B cell (primary cell): ENCODE measurements at regions not wholly inside any gene's neighbourhood (a gene's known extent, or its start where the extent isn't known, plus 50 kb on each side); places are given as distances from the start of the nearest gene placed in this dataset.

ENCODE experiments used
- ATAC-seq: fragments of 200-7000 bp; cut with Tn5 transposase; one replicate; pipeline ENCODE4 v1.10.0; 2021; ENCODE audit warnings: low read depth, mild to moderate bottlenecking, moderate number of reproducible peaks, moderate library complexity
- CTCF ChIA-PET: fragments of 350-600 bp; sonication (Branson Sonifier 250); formaldehyde crosslinking; loops from one replicate; lab custom pipeline; 2021; ENCODE audit warnings: antibody characterized with exemption, inconsistent platforms; lab: Charles Lee
- POLR2A ChIA-PET: fragments of 350-600 bp; sonication (Branson Sonifier 250); formaldehyde crosslinking; loops from one replicate; lab custom pipeline; 2021; ENCODE audit warnings: antibody characterized with exemption; lab: Charles Lee
- DNase-seq: peaks from one replicate; pipeline ENCODE4 v3.0.0; 2013
- H2AFZ ChIP-seq: 2 replicates; pipeline ENCODE4 v1.6.1; 2012; ENCODE audit warnings: mild to moderate bottlenecking, low read depth, low read length; ENCODE audit not compliant: insufficient read depth, poor library complexity, severe bottlenecking
- H3K27ac ChIP-seq, 2 donors: 1 replicate in 1 of 2; 2 replicates in 1 of 2; pipeline ENCODE4 v1.5.1; 2012 to 2013; ENCODE audit warnings: low read length in 2 of 2, mild to moderate bottlenecking in 2 of 2, moderate library complexity in 1 of 2
- H3K27me3 ChIP-seq, 4 experiments: fragments of 200-600 bp in 1 of 4; sonication (generic) in 1 of 4; replicated peaks in 1 of 4; 1 replicate in 2 of 4; 2 replicates in 2 of 4; pipeline versions ENCODE4 v1.6.1 to v1.7.0; 2013 to 2016; ENCODE audit warnings: low read length in 3 of 4, mild to moderate bottlenecking in 2 of 4, mixed read lengths in 1 of 4, moderate library complexity in 1 of 4; ENCODE audit not compliant: insufficient read depth in 4 of 4, control insufficient read depth in 3 of 4; ENCODE audit errors: control extremely low read depth in 1 of 4
- H3K36me3 ChIP-seq, 2 experiments: replicated peaks in 1 of 2; 1 replicate in 1 of 2; 2 replicates in 1 of 2; pipeline versions ENCODE4 v1.6.1 to v1.7.1; 2013; ENCODE audit warnings: low read length in 1 of 2; ENCODE audit not compliant: insufficient read depth in 2 of 2, control insufficient read depth in 1 of 2; ENCODE audit errors: control extremely low read depth in 1 of 2, extremely low read depth in 1 of 2
- H3K4me1 ChIP-seq, 2 donors: fragments of 200-600 bp in 1 of 2; sonication (generic) in 1 of 2; 1 replicate in 1 of 2; 2 replicates in 1 of 2; pipeline versions ENCODE4 v1.5.1 to v1.6.1; 2013 to 2017; ENCODE audit warnings: low read length in 2 of 2; ENCODE audit not compliant: control insufficient read depth in 2 of 2, insufficient read depth in 2 of 2
- H3K4me2 ChIP-seq: replicated peaks from 2 replicates; pipeline ENCODE3; 2012; ENCODE audit warnings: mild to moderate bottlenecking, low read depth, low read length; ENCODE audit not compliant: poor library complexity, severe bottlenecking
- H3K4me3 ChIP-seq, 5 experiments: fragments of 200-600 bp in 1 of 5; sonication (generic) in 1 of 5; 1 replicate in 3 of 5; 2 replicates in 2 of 5; pipeline versions ENCODE4 v1.5.1 to v1.7.0; 2011 to 2016; ENCODE audit warnings: low read length in 4 of 5, mild to moderate bottlenecking in 4 of 5, low read depth in 2 of 5, control low read depth in 1 of 5, moderate library complexity in 1 of 5; ENCODE audit not compliant: insufficient read depth in 1 of 5; ENCODE audit errors: control extremely low read depth in 1 of 5, extremely low read depth in 1 of 5
- H3K79me2 ChIP-seq: fragments of 200-600 bp; sonication (generic); one replicate; pipeline ENCODE4 v1.6.0; 2016; ENCODE audit warnings: low read length; ENCODE audit not compliant: control insufficient read depth, insufficient read depth
- H3K9ac ChIP-seq: fragments of 200-600 bp; sonication (generic); 2 replicates; pipeline ENCODE4 v1.6.1; 2017; ENCODE audit warnings: mild to moderate bottlenecking, low read length, moderate library complexity
- H3K9me3 ChIP-seq, 3 donors: one replicate each; pipeline versions ENCODE4 v1.6.1 to v1.7.1; 2013; ENCODE audit warnings: low read length in 2 of 3; ENCODE audit not compliant: control insufficient read depth in 2 of 3, insufficient read depth in 1 of 3; ENCODE audit errors: control extremely low read depth in 1 of 3
- H4K20me1 ChIP-seq: 2 replicates; pipeline ENCODE4 v1.6.0; 2012; ENCODE audit warnings: mild to moderate bottlenecking, low read length; ENCODE audit not compliant: insufficient read depth, control insufficient read depth, poor library complexity, severe bottlenecking
- H3K27ac Mint-ChIP-seq: one replicate; pipeline ENCODE4 v1.8.0; 2021; ENCODE audit warnings: mixed read lengths
- H3K27me3 Mint-ChIP-seq: one replicate; pipeline ENCODE4 v1.8.0; 2021; ENCODE audit warnings: mixed read lengths
- H3K4me1 Mint-ChIP-seq: one replicate; pipeline ENCODE4 v1.8.0; 2021; ENCODE audit warnings: mixed read lengths
- H3K4me3 Mint-ChIP-seq: one replicate; pipeline ENCODE4 v1.8.0; 2021; ENCODE audit warnings: mixed read lengths
- H3K9me3 Mint-ChIP-seq: one replicate; pipeline ENCODE4 v1.8.0; 2022; ENCODE audit warnings: mixed read lengths; ENCODE audit not compliant: insufficient read depth
- EZH2 ChIP-seq: IDR thresholded peaks from 2 replicates; pipeline ENCODE4 v1.6.1; 2012; ENCODE audit warnings: borderline replicate concordance, low read depth, mild to moderate bottlenecking, moderate library complexity, low read length; ENCODE audit not compliant: insufficient read depth, poor library complexity, severe bottlenecking
- WGBS: methylation state at CpG from one replicate; pipeline ENCODE4 v1.1.5; 2013; ENCODE audit warnings: missing lambda C conversion rate; ENCODE audit not compliant: insufficient coverage; 5-methylcytosine and 5-hydroxymethylcytosine counted together
- intact Hi-C: fragments of 100-400 bp; cut with micrococcal nuclease; formaldehyde crosslinking; loops from one replicate; pipeline ENCODE4 v1.10.0; 2022
- TF ChIP-seq, protein P1 (sequence below): fragments of 200-600 bp; IDR thresholded peaks from one replicate; pipeline ENCODE4 v1.8.0; 2022; ENCODE audit warnings: antibody characterized with exemption, mild to moderate bottlenecking

DNA sequence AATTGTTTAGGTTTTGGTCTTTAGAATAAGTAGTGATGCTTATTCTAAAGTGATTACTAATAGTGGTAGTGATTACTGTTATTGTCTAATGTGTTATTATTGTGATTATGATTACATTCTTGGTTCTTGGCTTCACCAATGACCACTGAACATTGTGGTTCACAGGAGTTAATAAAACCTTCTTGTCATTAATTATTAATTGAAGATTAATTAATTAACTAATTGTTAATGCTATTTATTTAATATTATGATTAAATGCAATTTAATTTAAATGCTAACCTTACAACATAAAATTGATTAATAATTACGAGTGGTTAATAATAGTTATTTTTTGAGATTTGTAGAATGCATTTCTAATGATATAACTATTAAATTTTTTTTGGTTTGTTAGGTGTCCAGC lies 747.7 kb upstream of the POM121L12 start:
- H3K27ac Mint-ChIP-seq = no peak overlapping the region
- Histone ChIP-seq H3K9me3 (no peaks in the 10 kb centered on the region), H3K27me3 (no peaks in the 10 kb centered on the region), H3K79me2 (no peaks in the 10 kb centered on the region), H3K4me3 (no peak overlapping the region), H4K20me1 (no peaks in the 10 kb centered on the region), H2AFZ (no peak overlapping the region), H3K36me3 (no peaks in the 10 kb centered on the region), H3K9ac (no peak overlapping the region), H3K4me1 (no peaks in the 10 kb centered on the region), H3K27ac (no peak overlapping the region), H3K4me2 (no peak overlapping the region)
- TF ChIP-seq, protein P1, sequence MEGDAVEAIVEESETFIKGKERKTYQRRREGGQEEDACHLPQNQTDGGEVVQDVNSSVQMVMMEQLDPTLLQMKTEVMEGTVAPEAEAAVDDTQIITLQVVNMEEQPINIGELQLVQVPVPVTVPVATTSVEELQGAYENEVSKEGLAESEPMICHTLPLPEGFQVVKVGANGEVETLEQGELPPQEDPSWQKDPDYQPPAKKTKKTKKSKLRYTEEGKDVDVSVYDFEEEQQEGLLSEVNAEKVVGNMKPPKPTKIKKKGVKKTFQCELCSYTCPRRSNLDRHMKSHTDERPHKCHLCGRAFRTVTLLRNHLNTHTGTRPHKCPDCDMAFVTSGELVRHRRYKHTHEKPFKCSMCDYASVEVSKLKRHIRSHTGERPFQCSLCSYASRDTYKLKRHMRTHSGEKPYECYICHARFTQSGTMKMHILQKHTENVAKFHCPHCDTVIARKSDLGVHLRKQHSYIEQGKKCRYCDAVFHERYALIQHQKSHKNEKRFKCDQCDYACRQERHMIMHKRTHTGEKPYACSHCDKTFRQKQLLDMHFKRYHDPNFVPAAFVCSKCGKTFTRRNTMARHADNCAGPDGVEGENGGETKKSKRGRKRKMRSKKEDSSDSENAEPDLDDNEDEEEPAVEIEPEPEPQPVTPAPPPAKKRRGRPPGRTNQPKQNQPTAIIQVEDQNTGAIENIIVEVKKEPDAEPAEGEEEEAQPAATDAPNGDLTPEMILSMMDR = no peak
- no peak for TF ChIP-seq EZH2
- no CpG with 5 or more reads among the region's 1 CpG for WGBS
- ChIA-PET CTCF (no interaction called here), POLR2A (no interaction called here)
- H3K4me3 Mint-ChIP-seq = no peak overlapping the region
- intact Hi-C loops = no loop called here
- ATAC-seq = no peak
- no peaks in the 10 kb centered on the region for H3K4me1 Mint-ChIP-seq
- no peak for DNase-seq
- peaks cover 3% of the 10 kb centered on the region for H3K9me3 Mint-ChIP-seq
- H3K27me3 Mint-ChIP-seq = no peaks in the 10 kb centered on the region

DNA sequence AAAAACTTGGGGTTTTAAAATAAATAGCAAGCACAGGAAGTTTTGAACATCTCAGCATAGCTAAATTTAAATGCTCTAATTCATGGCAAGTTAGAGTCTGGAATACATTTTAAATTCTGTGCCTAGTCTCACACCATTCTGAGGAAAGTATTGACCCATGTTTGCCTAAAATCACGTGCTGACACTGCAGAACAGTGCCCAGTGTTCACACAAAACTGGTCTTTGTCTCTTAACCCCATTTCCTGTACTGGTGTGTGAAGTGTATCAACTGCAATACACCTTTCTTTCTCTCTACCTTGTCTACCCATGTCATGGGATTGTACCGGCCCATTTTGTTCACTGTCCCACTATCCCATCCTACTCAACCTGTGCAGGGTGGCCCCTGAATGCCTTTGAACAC lies 749.7 kb upstream of the POM121L12 start:
- ATAC-seq (no peak), DNase-seq (no peak)
- WGBS = 17% methylated on average over 1 of the region's 2 CpGs
- Histone ChIP-seq H4K20me1 (no peaks in the 10 kb centered on the region), H2AFZ (no peak overlapping the region), H3K4me3 (no peak overlapping the region), H3K36me3 (no peaks in the 10 kb centered on the region), H3K79me2 (no peaks in the 10 kb centered on the region), H3K4me2 (no peak overlapping the region), H3K9me3 (no peaks in the 10 kb centered on the region), H3K4me1 (no peaks in the 10 kb centered on the region), H3K27me3 (no peaks in the 10 kb centered on the region), H3K27ac (no peak overlapping the region), H3K9ac (no peak overlapping the region)
- CTCF ChIA-PET = no interaction called here
- POLR2A ChIA-PET = no interaction called here
- H3K27ac Mint-ChIP-seq = no peak overlapping the region
- no peak overlapping the region for H3K4me3 Mint-ChIP-seq
- no peaks in the 10 kb centered on the region for H3K27me3 Mint-ChIP-seq
- TF ChIP-seq, protein P1 = no peak
- TF ChIP-seq EZH2 = no peak
- no peaks in the 10 kb centered on the region for H3K4me1 Mint-ChIP-seq
- peaks cover 10% of the 10 kb centered on the region for H3K9me3 Mint-ChIP-seq
- intact Hi-C loops = no loop called here
